Stimulated activated CD4-positive, alpha-beta T cell treated with anti-CD3 and anti-CD28 coated beads, Interleukin-2, amount 100 ng/mL, for 4 hours (primary cell): ENCODE measurements at regions not wholly inside any gene's neighbourhood (a gene's known extent, or its start where the extent isn't known, plus 50 kb on each side); places are given as distances from the start of the nearest gene placed in this dataset.
"Not testable (repeated sequence)": the region's sequence is repeated elsewhere in the genome, so short reads cannot be mapped to it uniquely, and the experiment has no call there.

Source experiments
- DNase-seq: peaks from one replicate; pipeline ENCODE4 v3.0.0-alpha.2; 2020; ENCODE audit warnings: low read depth

- no peak for DNase-seq
Measured at GRCh38 chr6:43934803-43935602, 165.0 kb downstream of the VEGFA start.

- no peak for DNase-seq
Measured at GRCh38 chr6:43934183-43934802, 164.3 kb downstream of the VEGFA start.

GRCh38 chr6:43933148-43933885 lies 163.3 kb downstream of the VEGFA start:
- no peak for DNase-seq

GRCh38 chr6:43932259-43933147 lies 162.5 kb downstream of the VEGFA start:
- DNase-seq = no peak

- no peak for DNase-seq
Measured at GRCh38 chr6:43931201-43931600, 161.2 kb downstream of the VEGFA start.

- no peak for DNase-seq
Measured at GRCh38 chr6:43930440-43931154, 160.6 kb downstream of the VEGFA start.

GRCh38 chr6:43929511-43929910 lies 159.5 kb downstream of the VEGFA start:
- DNase-seq = no peak

- DNase-seq = no peak
Measured at GRCh38 chr6:43927532-43928210, 157.7 kb downstream of the VEGFA start.

- DNase-seq = no peak
Measured at GRCh38 chr6:43926634-43927531, 156.9 kb downstream of the VEGFA start.

- DNase-seq = not testable (repeated sequence)
Measured at GRCh38 chr6:43925636-43926139, 155.7 kb downstream of the VEGFA start.

GRCh38 chr6:43924222-43924702 lies 154.3 kb downstream of the VEGFA start:
- DNase-seq = peak; percentile 16

GRCh38 chr6:43923376-43924221 lies 153.6 kb downstream of the VEGFA start:
- DNase-seq = no peak

- no peak for DNase-seq
Measured at GRCh38 chr6:43922426-43923375, 152.7 kb downstream of the VEGFA start.

GRCh38 chr6:43921548-43922425 lies 151.8 kb downstream of the VEGFA start:
- no peak for DNase-seq

GRCh38 chr6:43921039-43921438 lies 151.0 kb downstream of the VEGFA start:
- no peak for DNase-seq

GRCh38 chr6:43919774-43920173 lies 149.8 kb downstream of the VEGFA start:
- no peak for DNase-seq
